Psoas muscle (tissue), 7 donors: ENCODE measurements at regions not wholly inside any gene's neighbourhood (a gene's known extent, or its start where the extent isn't known, plus 50 kb on each side); places are given as distances from the start of the nearest gene placed in this dataset.

Source experiments
- ATAC-seq, 4 donors: fragments of 200-7000 bp; cut with Tn5 transposase; one replicate each; pipeline ENCODE4 v1.9.1; 2020; ENCODE audit warnings: moderate library complexity in 3 of 4, mild to moderate bottlenecking in 2 of 4
- DNase-seq, 2 donors: peaks; one replicate each; pipeline ENCODE4 v3.0.0-alpha.2; 2020
- H3K27ac ChIP-seq: fragments of 200-600 bp; one replicate; pipeline ENCODE4 v1.8.0; 2022
- H3K27me3 ChIP-seq, 3 donors: fragments of 200-600 bp in 1 of 3; one replicate each; pipeline versions ENCODE4 v1.6.1 to v1.8.0; 2013 to 2022; ENCODE audit warnings: low read length in 2 of 3, mild to moderate bottlenecking in 2 of 3, moderate library complexity in 1 of 3; ENCODE audit not compliant: insufficient read depth in 3 of 3
- H3K36me3 ChIP-seq, 2 donors: fragments of 200-600 bp in 1 of 2; one replicate each; pipeline versions ENCODE4 v1.6.1 to v1.8.0; 2013 to 2022; ENCODE audit warnings: low read depth in 1 of 2, mild to moderate bottlenecking in 1 of 2, moderate library complexity in 1 of 2; ENCODE audit not compliant: insufficient read depth in 1 of 2
- H3K4me1 ChIP-seq: fragments of 200-600 bp; one replicate; pipeline ENCODE4 v1.8.0; 2022
- H3K4me3 ChIP-seq: fragments of 200-600 bp; one replicate; pipeline ENCODE4 v1.8.0; 2022; ENCODE audit warnings: mild to moderate bottlenecking
- H3K9me3 ChIP-seq: fragments of 200-600 bp; one replicate; pipeline ENCODE4 v1.8.0; 2022
- CTCF ChIP-seq: fragments of 200-600 bp; IDR thresholded peaks from one replicate; pipeline ENCODE4 v1.8.0; 2022; ENCODE audit warnings: antibody characterized with exemption
- WGBS, 3 donors: extraction: QIAGEN DNeasy Blood & Tissue Kit; methylation state at CpG; one replicate each; pipeline versions ENCODE4 v1.1.6 to v1.1.7; 2013; 5-methylcytosine and 5-hydroxymethylcytosine counted together
- intact Hi-C, 2 donors: fragments of 100-400 bp; cut with DNase I; formaldehyde crosslinking; loops; one replicate each; pipeline versions ENCODE4 v1.11.0 to v1.14.2; 2022
- donor health status: healthy with polysubstance abuse.
- donor health status: DM: no; HTN: no; CAD: no; lungs with moderate emphysema.
- donor health status: Bipolar disorder and iron deficiency.
- donor health status: healthy.
- donor health status: DM: yes; HTN: yes; CAD: no.
- donor health status: DM: no; HTN: no; CAD: no.
- donor health status: DM: yes; HTN: yes; CAD: no.

GRCh38 chr15:99902248-99902928 lies 169.2 kb upstream of the LYSMD4 start:
- intact Hi-C loops: no loop called here

GRCh38 chr15:99895956-99896311 lies 162.7 kb upstream of the LYSMD4 start:
- ATAC-seq (no peak), DNase-seq (no peak)
- WGBS, 3 donors: 91 to 95% (median 92%) methylated on average over 4 of the region's 4 CpGs
- Histone ChIP-seq H3K27me3 (no peaks in the 10 kb centered on the region), H3K4me3 (no peak overlapping the region), H3K27ac (no peak overlapping the region), H3K4me1 (no peaks in the 10 kb centered on the region), H3K9me3 (no peaks in the 10 kb centered on the region), H3K36me3 (no peaks in the 10 kb centered on the region)
- TF ChIP-seq CTCF: no peak
- intact Hi-C loops: no loop called here

More at GRCh38 chr15:99902248-99902928, 169.2 kb upstream of the LYSMD4 start:
- H3K9me3 ChIP-seq: no peaks in the 10 kb centered on the region
- no peak for DNase-seq
- H3K27me3 ChIP-seq: no peaks in the 10 kb centered on the region
- H3K36me3 ChIP-seq: no peaks in the 10 kb centered on the region
- H3K4me3 ChIP-seq: no peak overlapping the region
- no peak for ATAC-seq
- no peak for TF ChIP-seq CTCF
- no peaks in the 10 kb centered on the region for H3K4me1 ChIP-seq
- no peak overlapping the region for H3K27ac ChIP-seq
- 93 to 95% (median 93%) methylated on average over 1 of the region's 1 CpG for WGBS, 3 donors

- no peaks in the 10 kb centered on the region for H3K27me3 ChIP-seq
- H3K4me1 ChIP-seq: no peaks in the 10 kb centered on the region
- H3K9me3 ChIP-seq: no peaks in the 10 kb centered on the region
- intact Hi-C loops: no loop called here
- ATAC-seq: no peak
- no peak for TF ChIP-seq CTCF
- WGBS, 3 donors: 92 to 93% (median 93%) methylated on average over 4 of the region's 4 CpGs
- no peaks in the 10 kb centered on the region for H3K36me3 ChIP-seq
- no peak overlapping the region for H3K27ac ChIP-seq
- no peak overlapping the region for H3K4me3 ChIP-seq
- no peak for DNase-seq
These were observed 162.1 kb upstream of the LYSMD4 start for GRCh38 chr15:99895189-99895955.

- Histone ChIP-seq H3K4me3 (no peak overlapping the region), H3K4me1 (no peaks in the 10 kb centered on the region), H3K27ac (no peak overlapping the region), H3K9me3 (no peaks in the 10 kb centered on the region), H3K36me3 (no peaks in the 10 kb centered on the region), H3K27me3 (no peaks in the 10 kb centered on the region)
- TF ChIP-seq CTCF: no peak
- WGBS, 3 donors: 89 to 100% (median 95%) methylated on average over 3 of the region's 3 CpGs
- ATAC-seq: no peak
- DNase-seq: no peak
- intact Hi-C loops: no loop called here
These were observed 145.6 kb upstream of the LYSMD4 start for GRCh38 chr15:99878835-99879234.
